Medulla oblongata (tissue), 1 donor: ENCODE measurements at regions not wholly inside any gene's neighbourhood (a gene's known extent, or its start where the extent isn't known, plus 50 kb on each side); places are given as distances from the start of the nearest gene placed in this dataset.

Source experiments
- DNase-seq: peaks from one replicate; pipeline ENCODE4 v3.0.0-alpha.2; 2015; ENCODE audit errors: extremely low spot score

- no peak for DNase-seq
These were observed 143.3 kb downstream of the CYP26B1 start for GRCh38 chr2:72004201-72004915.

GRCh38 chr2:72003796-72004195 lies 143.9 kb downstream of the CYP26B1 start:
- DNase-seq, result no peak

- no peak for DNase-seq
These were observed 144.5 kb downstream of the CYP26B1 start for GRCh38 chr2:72003124-72003523.

GRCh38 chr2:72001937-72002690 lies 145.5 kb downstream of the CYP26B1 start:
- no peak for DNase-seq

- no peak for DNase-seq
These were observed 147.6 kb downstream of the CYP26B1 start for GRCh38 chr2:72000110-72000509.

GRCh38 chr2:71999580-71999979 lies 148.1 kb downstream of the CYP26B1 start:
- DNase-seq, result no peak

GRCh38 chr2:71997843-71998242 lies 149.8 kb downstream of the CYP26B1 start:
- no peak for DNase-seq

GRCh38 chr2:71995067-71995665 lies 152.5 kb downstream of the CYP26B1 start:
- peak; percentile 3 for DNase-seq

GRCh38 chr2:71992036-71992435 lies 155.6 kb downstream of the CYP26B1 start:
- DNase-seq, result no peak

- no peak for DNase-seq
These were observed 156.3 kb downstream of the CYP26B1 start for GRCh38 chr2:71991397-71991796.

- no peak for DNase-seq
These were observed 156.8 kb downstream of the CYP26B1 start for GRCh38 chr2:71990826-71991225.

GRCh38 chr2:71990122-71990521 lies 157.5 kb downstream of the CYP26B1 start:
- DNase-seq, result no peak

GRCh38 chr2:71989671-71990070 lies 158.0 kb downstream of the CYP26B1 start:
- DNase-seq, result no peak

GRCh38 chr2:71988170-71988569 lies 159.5 kb downstream of the CYP26B1 start:
- DNase-seq, result no peak

- no peak for DNase-seq
These were observed 171.0 kb downstream of the CYP26B1 start for GRCh38 chr2:71976685-71977084.

GRCh38 chr2:71974846-71975245 lies 172.8 kb downstream of the CYP26B1 start:
- no peak for DNase-seq

- no peak for DNase-seq
These were observed 176.2 kb downstream of the CYP26B1 start for GRCh38 chr2:71971493-71971892.

GRCh38 chr2:71965530-71965929 lies 182.1 kb downstream of the CYP26B1 start:
- no peak for DNase-seq

- DNase-seq, result no peak
These were observed 184.6 kb downstream of the CYP26B1 start for GRCh38 chr2:71962911-71963694.

- DNase-seq, result no peak
These were observed 185.3 kb downstream of the CYP26B1 start for GRCh38 chr2:71962350-71962749.

GRCh38 chr2:71961289-71962027 lies 186.2 kb downstream of the CYP26B1 start:
- no peak for DNase-seq
